ENCODE measurements at regions not wholly inside any gene's neighbourhood (a gene's known extent, or its start where the extent isn't known, plus 50 kb on each side); places are given as distances from the start of the nearest gene placed in this dataset.

DNA sequence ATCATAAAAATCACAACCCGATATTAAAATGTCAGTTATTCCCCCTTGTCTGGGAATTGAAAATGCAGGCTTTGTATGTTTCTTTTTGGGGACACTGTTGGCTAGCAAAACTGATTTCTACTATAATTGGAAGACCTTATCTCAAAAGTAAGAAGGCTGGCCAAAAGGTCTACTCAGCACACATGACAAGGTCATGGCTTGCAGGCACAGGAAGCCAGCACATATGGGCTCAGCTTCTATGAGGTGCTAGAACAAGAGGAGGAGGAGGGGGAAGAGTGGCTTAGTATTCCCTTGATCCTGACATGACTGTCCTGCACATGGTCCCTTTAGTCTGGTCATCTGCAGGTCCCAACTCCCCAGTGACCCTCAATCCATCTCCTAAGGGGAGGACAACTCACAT, 681.2 kb downstream of the SQOR start:
- no peak for TF ChIP-seq GATA2 (IDR thresholded peaks at IDR 0.05; ENCODE audit: low read depth, low read length)
- no peak for TF ChIP-seq GATA3 (IDR thresholded peaks at IDR 0.05; ENCODE audit: low read depth, low read length)
